Activated naive CD4-positive, alpha-beta T cell treated with anti-CD3 and anti-CD28 coated beads, Interleukin-2, amount 50 U/mL, for 72 hours (primary cell): ENCODE measurements at regions not wholly inside any gene's neighbourhood (a gene's known extent, or its start where the extent isn't known, plus 50 kb on each side); places are given as distances from the start of the nearest gene placed in this dataset.

Experiments used
- ATAC-seq, 2 donors: fragments of 150-1000 bp; cut with Tn5 transposase; 2 replicates each; pipeline ENCODE4 v1.10.0; 2021; ENCODE audit warnings: mild to moderate bottlenecking in 2 of 2, moderate library complexity in 2 of 2
- DNase-seq, 2 donors: peaks; one replicate each; pipeline ENCODE4 v3.0.0; 2021 to 2022; ENCODE audit warnings: low spot score in 2 of 2
- H3K27ac Mint-ChIP-seq, 2 donors: one replicate each; pipeline ENCODE4 v1.8.0; 2022; ENCODE audit warnings: mild to moderate bottlenecking in 2 of 2, mixed read lengths in 2 of 2
- H3K36me3 Mint-ChIP-seq, 2 donors: one replicate each; pipeline ENCODE4 v1.8.0; 2022; ENCODE audit warnings: mixed read lengths in 2 of 2
- H3K9me3 Mint-ChIP-seq, 2 donors: one replicate each; pipeline ENCODE4 v1.8.0; 2022; ENCODE audit warnings: mixed read lengths in 2 of 2

DNA sequence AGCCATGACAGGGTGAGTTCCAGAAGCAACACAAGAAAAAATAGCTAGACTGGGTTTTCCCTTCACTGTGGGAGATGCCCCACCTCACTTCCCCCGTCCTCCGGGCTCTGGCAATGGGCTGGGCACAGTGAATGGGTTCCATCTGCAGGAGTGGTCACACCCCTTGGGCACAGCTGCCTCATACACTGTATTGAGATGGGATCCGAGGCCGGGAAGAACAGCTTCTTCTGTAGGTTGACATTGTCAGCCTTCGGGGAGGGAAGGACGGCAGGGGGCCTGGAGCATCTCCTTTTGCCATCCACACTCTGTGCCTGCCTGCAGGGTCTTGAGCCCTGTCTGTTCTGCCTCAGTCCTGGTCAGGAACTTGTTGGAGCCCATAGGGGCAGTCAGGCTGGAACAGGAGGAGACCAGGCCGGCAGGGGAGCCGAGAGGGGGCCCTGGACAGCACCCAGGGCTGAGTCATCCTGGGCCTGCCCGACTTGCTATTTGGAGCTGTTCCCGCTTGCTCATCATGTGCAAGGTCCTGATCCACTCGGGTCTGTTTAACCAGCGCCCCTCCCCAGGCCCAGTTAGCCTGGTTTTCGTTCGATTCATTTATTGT is 286.7 kb downstream of the SEC14L1 start:
- no peak for ATAC-seq
- Mint-ChIP-seq H3K36me3 (no peaks in the 10 kb centered on the region), H3K9me3 (no peaks in the 10 kb centered on the region), H3K27ac (peak overlapping the region in 1 of 2 donors; percentile 49)
- no peak for DNase-seq

GRCh38 chr17:77428020-77428748 is 287.4 kb downstream of the SEC14L1 start:
- DNase-seq = no peak
- peak overlapping the region in 1 of 2 donors; percentile 66 for H3K27ac Mint-ChIP-seq
- ATAC-seq = no peak

GRCh38 chr17:77428749-77429368 is 288.1 kb downstream of the SEC14L1 start:
- H3K9me3 Mint-ChIP-seq = no peaks in the 10 kb centered on the region
- DNase-seq (no peak), ATAC-seq (no peak)
- no peaks in the 10 kb centered on the region for H3K36me3 Mint-ChIP-seq
- peak overlapping the region in 1 of 2 donors; percentile 79 for H3K27ac Mint-ChIP-seq

More at GRCh38 chr17:77428020-77428748, 287.4 kb downstream of the SEC14L1 start:
- H3K9me3 Mint-ChIP-seq = no peaks in the 10 kb centered on the region
- H3K36me3 Mint-ChIP-seq = no peaks in the 10 kb centered on the region

DNA sequence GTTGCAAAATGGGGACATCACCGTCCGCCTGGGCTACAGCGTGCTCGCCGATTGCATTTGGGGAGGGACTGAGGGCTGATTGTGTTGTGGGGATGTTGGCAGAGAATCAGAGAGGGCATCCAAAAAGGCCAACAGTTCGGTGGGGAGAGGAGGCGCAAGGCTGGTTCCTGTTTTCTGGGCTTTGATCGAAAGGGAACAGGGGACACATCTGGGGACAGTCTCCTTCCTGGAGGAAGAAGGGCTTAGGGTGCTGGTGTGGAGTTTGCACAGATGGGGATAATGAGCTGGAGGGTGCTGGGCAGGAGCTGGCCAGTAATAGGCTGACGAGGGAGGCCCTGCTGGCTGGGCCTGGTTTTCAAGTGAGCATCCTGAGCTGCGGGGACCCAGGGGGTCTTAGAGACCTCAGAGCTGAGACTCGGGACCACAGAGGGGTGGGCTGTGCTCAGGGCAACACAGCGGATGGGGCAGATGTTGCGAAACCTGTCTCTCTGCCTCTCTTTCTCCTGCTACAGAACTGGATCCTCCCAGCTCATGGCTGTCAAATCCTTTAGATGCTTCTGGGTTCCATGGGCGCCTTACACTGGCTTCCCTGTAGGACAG is 288.7 kb downstream of the SEC14L1 start:
- peak overlapping the region in 1 of 2 donors; percentile 79 for H3K27ac Mint-ChIP-seq
- H3K9me3 Mint-ChIP-seq = no peaks in the 10 kb centered on the region
- no peak for DNase-seq
- no peak for ATAC-seq
- peaks cover 2 to 6% of the 10 kb centered on the region in 2 donors for H3K36me3 Mint-ChIP-seq

DNA sequence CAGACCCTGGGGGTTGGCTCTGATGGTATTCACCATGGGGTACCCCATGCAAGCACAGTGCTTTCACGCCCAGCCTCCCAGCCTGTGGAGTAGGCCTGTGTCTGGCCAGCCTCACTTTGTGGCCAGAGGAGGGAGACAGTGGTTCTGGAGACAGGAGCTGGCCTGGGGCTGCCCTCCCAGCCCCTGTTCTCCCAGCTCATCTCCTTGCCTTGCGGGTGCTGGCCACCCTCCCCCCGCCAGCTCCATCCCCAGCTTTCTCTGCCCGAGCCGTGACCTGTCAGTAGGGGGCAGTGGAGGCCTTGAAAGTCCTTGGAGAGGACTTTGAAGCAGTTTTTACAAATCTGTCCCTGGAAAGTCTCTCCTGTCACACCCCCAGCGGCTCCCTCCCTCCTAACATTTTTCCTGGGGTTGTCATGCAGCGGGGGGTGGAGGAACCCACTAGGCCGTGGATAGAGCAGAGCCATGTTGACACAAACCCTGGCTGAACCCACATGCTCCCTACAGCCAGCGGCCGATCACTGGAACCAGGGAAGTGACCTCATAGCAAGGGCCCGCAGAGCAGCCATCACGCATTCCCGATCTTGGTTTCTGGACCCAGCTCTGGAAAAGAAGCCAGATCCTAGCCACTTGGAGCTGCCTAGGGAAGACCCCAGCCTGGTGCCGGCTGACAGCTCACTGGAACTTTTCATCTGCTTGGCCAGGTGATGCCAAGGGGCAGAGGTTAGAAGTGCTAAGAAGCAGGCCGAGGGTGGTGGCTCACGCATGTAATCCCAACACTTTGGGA is 289.4 kb downstream of the SEC14L1 start:
- ATAC-seq (peak; percentile 27 to 30), DNase-seq (peak; percentile 76 to 87)
- Mint-ChIP-seq H3K36me3 (peaks cover 9 to 13% of the 10 kb centered on the region in 2 donors), H3K9me3 (no peaks in the 10 kb centered on the region), H3K27ac (peak overlapping the region in 1 of 2 donors; percentile 42)

- peaks cover 11 to 15% of the 10 kb centered on the region in 2 donors for H3K36me3 Mint-ChIP-seq
- ATAC-seq (no peak), DNase-seq (no peak)
- peak overlapping the region; percentile 29 to 77 for H3K27ac Mint-ChIP-seq
- no peaks in the 10 kb centered on the region for H3K9me3 Mint-ChIP-seq
These were observed 291.4 kb downstream of the SEC14L1 start for GRCh38 chr17:77432034-77432661.

GRCh38 chr17:77432742-77433141 is 292.0 kb downstream of the SEC14L1 start:
- Mint-ChIP-seq H3K27ac (peak overlapping the region; percentile 29 to 77), H3K9me3 (no peaks in the 10 kb centered on the region), H3K36me3 (peaks cover 11 to 15% of the 10 kb centered on the region in 2 donors)
- DNase-seq (no peak), ATAC-seq (no peak)

- DNase-seq (peak in 1 of 2 donors; percentile 47), ATAC-seq (peak; percentile 62 to 78)
- H3K27ac Mint-ChIP-seq = peak overlapping the region; percentile 77 to 90
- H3K36me3 Mint-ChIP-seq = peaks cover 11 to 15% of the 10 kb centered on the region in 2 donors
- no peaks in the 10 kb centered on the region for H3K9me3 Mint-ChIP-seq
These were observed 292.8 kb downstream of the SEC14L1 start for GRCh38 chr17:77433385-77434135.

- H3K36me3 Mint-ChIP-seq = peaks cover 11 to 15% of the 10 kb centered on the region in 2 donors
- DNase-seq (no peak), ATAC-seq (peak; percentile 10 to 23)
- H3K27ac Mint-ChIP-seq = peak overlapping the region; percentile 90 to 92
- H3K9me3 Mint-ChIP-seq = no peaks in the 10 kb centered on the region
These were observed 293.7 kb downstream of the SEC14L1 start for GRCh38 chr17:77434136-77435114.

DNA sequence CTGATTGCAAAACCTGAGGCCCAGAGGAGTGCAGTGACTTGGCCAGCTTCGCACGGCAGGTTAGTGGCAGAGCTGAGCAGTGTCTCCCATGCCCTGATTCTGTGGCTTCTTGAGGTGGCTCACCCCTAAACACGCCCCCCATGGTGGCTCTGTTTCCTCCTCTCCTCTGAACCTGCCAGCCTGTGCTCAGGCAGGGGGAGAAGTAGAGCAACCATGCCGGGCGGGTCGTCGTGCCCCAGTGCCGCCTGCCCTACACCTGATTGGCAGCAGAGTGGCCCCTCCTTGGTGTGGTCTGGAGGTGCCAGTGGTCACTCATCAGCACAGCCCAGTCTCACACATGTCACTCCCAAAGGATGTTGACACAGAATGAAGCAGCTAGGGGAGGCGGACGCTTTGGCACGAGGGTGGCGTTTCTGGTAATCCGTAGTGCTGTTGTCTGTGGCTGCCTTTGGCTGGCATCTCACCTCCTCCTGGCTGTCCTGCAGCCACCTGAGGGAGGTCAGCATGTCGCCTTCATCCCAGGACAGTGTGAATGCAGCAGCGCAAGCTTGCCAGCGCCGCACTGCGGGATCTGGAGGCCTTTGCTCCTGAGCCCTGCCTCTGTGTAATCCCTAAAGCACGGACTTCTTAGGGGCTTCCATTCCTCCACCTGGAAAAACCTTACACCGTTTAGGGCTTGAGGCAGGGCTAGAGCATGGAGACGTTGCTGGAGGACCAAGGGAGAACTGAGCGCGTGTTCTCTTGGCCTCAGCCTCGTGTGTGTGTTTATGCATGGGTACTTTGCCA is 294.7 kb downstream of the SEC14L1 start:
- ATAC-seq = peak; percentile 37 to 57
- peaks cover 11 to 15% of the 10 kb centered on the region in 2 donors for H3K36me3 Mint-ChIP-seq
- no peak for DNase-seq
- H3K9me3 Mint-ChIP-seq = no peaks in the 10 kb centered on the region
- peak overlapping the region; percentile 90 to 92 for H3K27ac Mint-ChIP-seq

GRCh38 chr17:77436058-77436442 is 295.3 kb downstream of the SEC14L1 start:
- ATAC-seq (no peak), DNase-seq (no peak)
- Mint-ChIP-seq H3K9me3 (no peaks in the 10 kb centered on the region), H3K27ac (peak overlapping the region; percentile 60 to 90), H3K36me3 (peaks cover 11 to 15% of the 10 kb centered on the region in 2 donors)

- DNase-seq (no peak), ATAC-seq (no peak)
- H3K9me3 Mint-ChIP-seq = no peaks in the 10 kb centered on the region
- peaks cover 11 to 15% of the 10 kb centered on the region in 2 donors for H3K36me3 Mint-ChIP-seq
- H3K27ac Mint-ChIP-seq = peak overlapping the region in 1 of 2 donors; percentile 90
These were observed 295.7 kb downstream of the SEC14L1 start for GRCh38 chr17:77436481-77436880.

- H3K9me3 Mint-ChIP-seq = no peaks in the 10 kb centered on the region
- peak overlapping the region in 1 of 2 donors; percentile 90 for H3K27ac Mint-ChIP-seq
- H3K36me3 Mint-ChIP-seq = peaks cover 11 to 15% of the 10 kb centered on the region in 2 donors
- DNase-seq (no peak), ATAC-seq (no peak)
These were observed 296.2 kb downstream of the SEC14L1 start for GRCh38 chr17:77437017-77437416.

DNA sequence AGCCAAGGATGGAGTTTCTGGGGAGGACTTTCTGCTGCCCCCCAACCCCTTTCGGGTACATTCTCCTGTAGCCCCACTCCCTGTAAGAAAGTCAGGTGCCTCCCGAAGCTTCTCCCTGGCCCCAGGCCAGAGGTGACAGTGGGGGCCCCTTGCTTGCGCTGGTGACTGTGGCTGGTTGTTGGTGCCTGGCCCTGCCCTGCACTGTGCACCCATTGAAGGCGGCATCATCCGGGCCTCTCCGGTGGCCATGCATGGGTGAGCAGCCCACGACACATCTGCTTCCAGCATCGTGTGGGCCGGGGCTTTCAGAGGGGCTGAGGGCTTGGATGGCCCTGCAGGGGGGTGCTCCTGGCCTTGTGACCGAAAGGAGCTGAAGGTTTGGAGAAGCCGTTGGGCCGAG is 297.0 kb downstream of the SEC14L1 start:
- Mint-ChIP-seq H3K27ac (peak overlapping the region in 1 of 2 donors; percentile 90), H3K36me3 (peaks cover 11 to 17% of the 10 kb centered on the region in 2 donors), H3K9me3 (no peaks in the 10 kb centered on the region)
- no peak for ATAC-seq
- no peak for DNase-seq
